ENCODE measurements at regions not wholly inside any gene's neighbourhood (a gene's known extent, or its start where the extent isn't known, plus 50 kb on each side); places are given as distances from the start of the nearest gene placed in this dataset.

DNA sequence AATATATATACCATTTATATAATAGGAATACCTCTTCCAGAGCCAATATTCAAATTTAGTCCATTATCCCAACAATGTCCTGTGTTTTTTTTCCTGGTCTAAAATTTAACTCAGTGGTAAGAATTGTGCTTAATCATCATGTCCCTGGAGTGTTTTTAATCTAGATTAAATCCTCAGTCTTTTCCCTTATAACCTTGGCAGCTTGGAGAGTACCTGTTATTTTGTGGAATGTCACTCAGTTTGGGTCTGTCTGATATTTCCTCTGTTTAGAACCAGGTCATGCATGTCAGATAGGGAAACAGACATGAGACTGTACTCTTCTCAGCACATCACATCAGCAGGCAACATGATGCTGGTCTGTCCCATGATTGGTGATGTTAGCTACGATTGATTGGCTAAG is 96.6 kb downstream of the HPGD start:
- TF ChIP-seq SMC3 (conservative IDR thresholded peaks at IDR 0.05; ENCODE audit: poor library complexity) (no peak), TAF1 (IDR thresholded peaks at IDR 0.05; ENCODE audit: low read depth) (no peak), EZH2 (IDR thresholded peaks at IDR 0.05; ENCODE audit: borderline replicate concordance, insufficient read depth, low read length, poor library complexity, severe bottlenecking) (no peak), EP300 (conservative IDR thresholded peaks at IDR 0.05; ENCODE audit: poor library complexity, severe bottlenecking) (no peak), MXI1 (conservative IDR thresholded peaks at IDR 0.05; ENCODE audit: poor library complexity, severe bottlenecking) (no peak), POLR2AphosphoS5 (IDR thresholded peaks at IDR 0.05) (no peak), RAD21 (conservative IDR thresholded peaks at IDR 0.05) (no peak)
- TF ChIP-seq, protein P1, sequence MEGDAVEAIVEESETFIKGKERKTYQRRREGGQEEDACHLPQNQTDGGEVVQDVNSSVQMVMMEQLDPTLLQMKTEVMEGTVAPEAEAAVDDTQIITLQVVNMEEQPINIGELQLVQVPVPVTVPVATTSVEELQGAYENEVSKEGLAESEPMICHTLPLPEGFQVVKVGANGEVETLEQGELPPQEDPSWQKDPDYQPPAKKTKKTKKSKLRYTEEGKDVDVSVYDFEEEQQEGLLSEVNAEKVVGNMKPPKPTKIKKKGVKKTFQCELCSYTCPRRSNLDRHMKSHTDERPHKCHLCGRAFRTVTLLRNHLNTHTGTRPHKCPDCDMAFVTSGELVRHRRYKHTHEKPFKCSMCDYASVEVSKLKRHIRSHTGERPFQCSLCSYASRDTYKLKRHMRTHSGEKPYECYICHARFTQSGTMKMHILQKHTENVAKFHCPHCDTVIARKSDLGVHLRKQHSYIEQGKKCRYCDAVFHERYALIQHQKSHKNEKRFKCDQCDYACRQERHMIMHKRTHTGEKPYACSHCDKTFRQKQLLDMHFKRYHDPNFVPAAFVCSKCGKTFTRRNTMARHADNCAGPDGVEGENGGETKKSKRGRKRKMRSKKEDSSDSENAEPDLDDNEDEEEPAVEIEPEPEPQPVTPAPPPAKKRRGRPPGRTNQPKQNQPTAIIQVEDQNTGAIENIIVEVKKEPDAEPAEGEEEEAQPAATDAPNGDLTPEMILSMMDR (IDR thresholded peaks at IDR 0.05; ENCODE audit: poor library complexity, severe bottlenecking), result no peak
- TF ChIP-seq, protein P2, sequence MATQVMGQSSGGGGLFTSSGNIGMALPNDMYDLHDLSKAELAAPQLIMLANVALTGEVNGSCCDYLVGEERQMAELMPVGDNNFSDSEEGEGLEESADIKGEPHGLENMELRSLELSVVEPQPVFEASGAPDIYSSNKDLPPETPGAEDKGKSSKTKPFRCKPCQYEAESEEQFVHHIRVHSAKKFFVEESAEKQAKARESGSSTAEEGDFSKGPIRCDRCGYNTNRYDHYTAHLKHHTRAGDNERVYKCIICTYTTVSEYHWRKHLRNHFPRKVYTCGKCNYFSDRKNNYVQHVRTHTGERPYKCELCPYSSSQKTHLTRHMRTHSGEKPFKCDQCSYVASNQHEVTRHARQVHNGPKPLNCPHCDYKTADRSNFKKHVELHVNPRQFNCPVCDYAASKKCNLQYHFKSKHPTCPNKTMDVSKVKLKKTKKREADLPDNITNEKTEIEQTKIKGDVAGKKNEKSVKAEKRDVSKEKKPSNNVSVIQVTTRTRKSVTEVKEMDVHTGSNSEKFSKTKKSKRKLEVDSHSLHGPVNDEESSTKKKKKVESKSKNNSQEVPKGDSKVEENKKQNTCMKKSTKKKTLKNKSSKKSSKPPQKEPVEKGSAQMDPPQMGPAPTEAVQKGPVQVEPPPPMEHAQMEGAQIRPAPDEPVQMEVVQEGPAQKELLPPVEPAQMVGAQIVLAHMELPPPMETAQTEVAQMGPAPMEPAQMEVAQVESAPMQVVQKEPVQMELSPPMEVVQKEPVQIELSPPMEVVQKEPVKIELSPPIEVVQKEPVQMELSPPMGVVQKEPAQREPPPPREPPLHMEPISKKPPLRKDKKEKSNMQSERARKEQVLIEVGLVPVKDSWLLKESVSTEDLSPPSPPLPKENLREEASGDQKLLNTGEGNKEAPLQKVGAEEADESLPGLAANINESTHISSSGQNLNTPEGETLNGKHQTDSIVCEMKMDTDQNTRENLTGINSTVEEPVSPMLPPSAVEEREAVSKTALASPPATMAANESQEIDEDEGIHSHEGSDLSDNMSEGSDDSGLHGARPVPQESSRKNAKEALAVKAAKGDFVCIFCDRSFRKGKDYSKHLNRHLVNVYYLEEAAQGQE (IDR thresholded peaks at IDR 0.05; ENCODE audit: borderline replicate concordance), result no peak
- no peaks in the 10 kb centered on the region for H3K79me2 ChIP-seq (replicated peaks; ENCODE audit: insufficient read depth, low read length)
- H3K9me3 ChIP-seq (ENCODE audit: low read length), result no peaks in the 10 kb centered on the region
- H3K4me3 ChIP-seq (ENCODE audit: low read length), result no peak overlapping the region
- no peaks in the 10 kb centered on the region for H3K27me3 ChIP-seq (ENCODE audit: insufficient read depth, low read depth, low read length)
- H3K9ac ChIP-seq (ENCODE audit: low read length), result no peak overlapping the region
- H3K36me3 ChIP-seq (ENCODE audit: insufficient read depth, low read length), result no peaks in the 10 kb centered on the region
- H3F3A ChIP-seq (ENCODE audit: insufficient read depth, low read length, poor library complexity, severe bottlenecking), result no peaks in the 10 kb centered on the region
- H3K9me2 ChIP-seq (ENCODE audit: insufficient read depth, low read length), result no peaks in the 10 kb centered on the region
- H2AFZ ChIP-seq (ENCODE audit: low read depth, low read length), result no peak overlapping the region
- no peak overlapping the region for H3K27ac ChIP-seq (ENCODE audit: low read length)
- H4K20me1 ChIP-seq (ENCODE audit: insufficient read depth), result no peaks in the 10 kb centered on the region
- H3K4me2 ChIP-seq (ENCODE audit: low read length), result no peak overlapping the region

DNA sequence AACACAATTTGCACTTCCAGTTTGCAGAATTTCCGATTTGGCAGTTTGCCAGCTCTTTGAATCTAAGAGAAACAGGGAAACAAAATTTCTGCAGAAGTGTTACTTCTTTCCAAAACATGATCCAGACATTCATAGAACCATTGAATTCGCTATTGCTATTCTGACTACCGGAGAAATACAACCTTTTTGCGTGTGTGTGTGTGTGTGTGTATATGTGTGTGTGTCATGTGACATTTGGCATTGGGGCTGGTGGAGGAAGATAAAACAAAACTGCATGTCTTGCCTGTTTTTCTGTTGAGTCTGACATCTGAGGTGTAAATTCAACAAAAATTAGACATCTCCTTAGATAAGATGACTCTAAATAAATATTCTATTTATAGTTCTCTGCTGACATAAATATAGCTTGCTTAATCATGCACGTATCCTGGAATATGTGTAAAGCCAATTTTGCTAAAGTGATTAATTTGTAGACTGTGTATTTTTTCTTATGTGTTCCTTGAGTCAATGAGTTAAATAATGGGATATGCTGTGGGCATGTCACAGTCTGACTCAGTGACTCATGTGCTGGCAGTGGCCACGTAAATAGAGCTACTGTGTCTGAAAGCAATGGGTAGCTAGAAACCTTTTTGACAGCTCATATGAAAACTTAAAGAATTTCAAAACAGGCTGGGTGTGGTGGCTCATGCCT is 98.9 kb downstream of the HPGD start:
- Histone ChIP-seq H3K9ac (ENCODE audit: low read length) (no peak overlapping the region), H3K27me3 (ENCODE audit: insufficient read depth, low read depth, low read length) (no peaks in the 10 kb centered on the region), H3K79me2 (replicated peaks; ENCODE audit: insufficient read depth, low read length) (no peaks in the 10 kb centered on the region), H4K20me1 (ENCODE audit: insufficient read depth) (no peaks in the 10 kb centered on the region), H3K9me2 (ENCODE audit: insufficient read depth, low read length) (no peaks in the 10 kb centered on the region), H3K4me2 (ENCODE audit: low read length) (no peak overlapping the region), H3K27ac (ENCODE audit: low read length) (no peak overlapping the region), H3K4me3 (ENCODE audit: low read length) (no peak overlapping the region), H3K9me3 (ENCODE audit: low read length) (no peaks in the 10 kb centered on the region), H3K36me3 (ENCODE audit: insufficient read depth, low read length) (no peaks in the 10 kb centered on the region), H2AFZ (ENCODE audit: low read depth, low read length) (no peak overlapping the region), H3F3A (ENCODE audit: insufficient read depth, low read length, poor library complexity, severe bottlenecking) (no peaks in the 10 kb centered on the region)
- TF ChIP-seq POLR2AphosphoS5 (IDR thresholded peaks at IDR 0.05) (no peak), EP300 (conservative IDR thresholded peaks at IDR 0.05; ENCODE audit: poor library complexity, severe bottlenecking) (no peak), EZH2 (IDR thresholded peaks at IDR 0.05; ENCODE audit: borderline replicate concordance, insufficient read depth, low read length, poor library complexity, severe bottlenecking) (no peak), MXI1 (conservative IDR thresholded peaks at IDR 0.05; ENCODE audit: poor library complexity, severe bottlenecking) (no peak), SMC3 (conservative IDR thresholded peaks at IDR 0.05; ENCODE audit: poor library complexity) (no peak), RAD21 (conservative IDR thresholded peaks at IDR 0.05) (no peak), TAF1 (IDR thresholded peaks at IDR 0.05; ENCODE audit: low read depth) (no peak)
- TF ChIP-seq, protein P1 (IDR thresholded peaks at IDR 0.05; ENCODE audit: poor library complexity, severe bottlenecking), result no peak
- TF ChIP-seq, protein P2 (IDR thresholded peaks at IDR 0.05; ENCODE audit: borderline replicate concordance), result no peak
